Prostate gland (tissue), 2 donors: ENCODE measurements at regions not wholly inside any gene's neighbourhood (a gene's known extent, or its start where the extent isn't known, plus 50 kb on each side); places are given as distances from the start of the nearest gene placed in this dataset.

Experiments
- POLR2A ChIP-seq: fragments of 450-650 bp; IDR thresholded peaks from one replicate; pipeline ENCODE4 v1.6.1; 2016; ENCODE audit warnings: antibody characterized with exemption, mild to moderate bottlenecking
- TF ChIP-seq, protein P1 (sequence below), 4 experiments: fragments of 200-600 bp in 2 of 4; fragments of 450-650 bp in 2 of 4; sonication (generic) in 2 of 4; IDR thresholded peaks; 1 replicate in 3 of 4; 2 replicates in 1 of 4; pipeline ENCODE4 v1.5.1; 2016 to 2019; ENCODE audit warnings: antibody characterized with exemption in 4 of 4, mild to moderate bottlenecking in 2 of 4, moderate library complexity in 2 of 4

DNA sequence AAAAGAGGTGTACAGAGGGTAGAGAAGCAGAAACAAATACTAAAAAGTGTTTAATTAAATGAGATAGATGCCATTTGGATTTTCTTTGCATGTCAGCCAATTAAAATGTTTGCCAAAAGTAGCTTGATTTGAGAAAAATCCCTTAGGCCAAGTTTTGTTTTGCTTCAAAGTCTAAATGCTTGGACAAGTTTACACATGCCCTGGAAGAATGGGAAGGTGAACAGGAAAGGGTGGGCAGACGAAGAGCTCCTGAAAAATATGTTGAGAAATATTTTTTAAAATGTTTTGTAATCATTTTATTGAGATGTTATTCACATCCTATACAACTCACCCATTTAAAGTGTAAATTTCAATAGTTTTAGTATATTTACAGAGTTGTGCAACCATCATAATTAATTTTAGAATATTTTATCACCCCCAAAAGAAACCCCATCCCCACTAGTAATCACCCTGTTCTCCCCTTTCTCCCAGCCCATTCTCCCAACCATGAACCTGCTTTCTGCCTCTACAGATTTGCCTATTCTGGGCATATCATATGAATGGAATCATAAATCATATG is 98.5 kb upstream of the ANK3 start:
- TF ChIP-seq, protein P1, sequence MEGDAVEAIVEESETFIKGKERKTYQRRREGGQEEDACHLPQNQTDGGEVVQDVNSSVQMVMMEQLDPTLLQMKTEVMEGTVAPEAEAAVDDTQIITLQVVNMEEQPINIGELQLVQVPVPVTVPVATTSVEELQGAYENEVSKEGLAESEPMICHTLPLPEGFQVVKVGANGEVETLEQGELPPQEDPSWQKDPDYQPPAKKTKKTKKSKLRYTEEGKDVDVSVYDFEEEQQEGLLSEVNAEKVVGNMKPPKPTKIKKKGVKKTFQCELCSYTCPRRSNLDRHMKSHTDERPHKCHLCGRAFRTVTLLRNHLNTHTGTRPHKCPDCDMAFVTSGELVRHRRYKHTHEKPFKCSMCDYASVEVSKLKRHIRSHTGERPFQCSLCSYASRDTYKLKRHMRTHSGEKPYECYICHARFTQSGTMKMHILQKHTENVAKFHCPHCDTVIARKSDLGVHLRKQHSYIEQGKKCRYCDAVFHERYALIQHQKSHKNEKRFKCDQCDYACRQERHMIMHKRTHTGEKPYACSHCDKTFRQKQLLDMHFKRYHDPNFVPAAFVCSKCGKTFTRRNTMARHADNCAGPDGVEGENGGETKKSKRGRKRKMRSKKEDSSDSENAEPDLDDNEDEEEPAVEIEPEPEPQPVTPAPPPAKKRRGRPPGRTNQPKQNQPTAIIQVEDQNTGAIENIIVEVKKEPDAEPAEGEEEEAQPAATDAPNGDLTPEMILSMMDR (IDR thresholded peaks at IDR 0.05), result no peak
- TF ChIP-seq POLR2A, result no peak
